GM23248 (cell line): ENCODE measurements at regions not wholly inside any gene's neighbourhood (a gene's known extent, or its start where the extent isn't known, plus 50 kb on each side); places are given as distances from the start of the nearest gene placed in this dataset.

Experiments used
- EZH2 ChIP-seq: fragments of 200-600 bp; sonication (generic); IDR thresholded peaks from 2 replicates; pipeline ENCODE4 v1.6.1; 2018; ENCODE audit warnings: antibody characterized with exemption, mild to moderate bottlenecking; ENCODE audit not compliant: insufficient read depth, poor library complexity, severe bottlenecking
- EZH2phosphoT487 ChIP-seq: fragments of 200-600 bp; sonication (generic); IDR thresholded peaks from 2 replicates; pipeline ENCODE4 v1.6.1; 2018; ENCODE audit warnings: antibody characterized with exemption, moderate library complexity, mild to moderate bottlenecking, low read depth; ENCODE audit not compliant: insufficient read depth

DNA sequence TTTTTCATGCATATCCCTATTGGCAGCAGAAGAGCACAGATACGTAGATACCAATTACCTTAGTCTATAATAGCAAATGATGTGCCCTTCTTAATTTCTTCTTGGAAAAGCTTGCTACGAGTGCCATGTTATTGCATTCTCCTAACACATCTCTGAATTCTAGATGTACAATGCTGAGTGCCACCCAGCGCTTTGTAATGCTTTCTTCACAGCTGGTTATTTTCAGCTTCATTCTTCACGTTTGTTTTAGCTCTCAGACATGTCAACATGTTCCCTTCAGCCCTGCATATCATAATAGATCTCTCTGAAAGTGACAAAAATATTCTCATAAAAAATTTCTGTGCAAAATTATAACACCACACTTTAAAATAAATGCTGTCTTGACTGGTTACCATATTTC lies 981.2 kb downstream of the TTLL7 start:
- TF ChIP-seq EZH2phosphoT487 = no peak
- TF ChIP-seq EZH2 = no peak
